ENCODE measurements at regions not wholly inside any gene's neighbourhood (a gene's known extent, or its start where the extent isn't known, plus 50 kb on each side); places are given as distances from the start of the nearest gene placed in this dataset.

DNA sequence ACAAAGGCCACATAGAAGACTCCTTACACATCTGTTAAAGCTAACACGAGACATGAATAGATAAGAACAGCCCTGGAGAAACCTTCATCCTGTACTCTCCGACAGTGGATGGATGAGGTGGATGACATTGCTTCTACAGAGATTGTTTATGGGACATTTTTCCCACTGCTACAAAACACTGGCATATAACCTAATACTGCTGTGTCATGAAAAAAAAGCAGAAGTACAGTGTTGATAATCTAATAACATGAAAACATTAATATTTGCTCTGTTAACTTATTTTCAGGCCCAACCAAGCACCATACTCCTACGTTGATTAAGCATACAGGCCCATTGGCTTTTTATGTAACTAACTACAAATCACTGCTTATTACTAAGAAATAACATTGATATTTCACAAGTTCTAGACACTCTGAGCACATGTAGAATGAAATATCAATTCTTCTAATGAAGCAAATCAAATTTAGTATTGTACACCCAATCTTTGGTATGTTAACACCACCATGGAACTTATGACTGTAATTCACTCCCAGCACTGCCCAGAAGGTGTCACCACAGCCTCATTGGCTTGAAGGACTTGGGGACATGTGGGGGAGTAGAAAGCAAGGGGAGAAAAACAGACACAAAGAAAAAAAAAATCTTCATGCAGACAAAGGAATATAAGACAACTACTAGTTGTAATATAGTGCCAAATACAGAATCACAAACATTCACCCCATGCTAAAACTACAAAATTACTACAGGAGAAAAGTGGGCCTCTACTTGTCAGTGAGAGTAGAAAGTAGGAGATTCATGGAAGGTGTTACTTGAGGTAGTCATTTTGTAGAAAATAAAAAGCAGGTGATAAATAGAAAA is 330.0 kb upstream of the PMFBP1 start:
- DNase-seq = peak; percentile 80 to 84

DNA sequence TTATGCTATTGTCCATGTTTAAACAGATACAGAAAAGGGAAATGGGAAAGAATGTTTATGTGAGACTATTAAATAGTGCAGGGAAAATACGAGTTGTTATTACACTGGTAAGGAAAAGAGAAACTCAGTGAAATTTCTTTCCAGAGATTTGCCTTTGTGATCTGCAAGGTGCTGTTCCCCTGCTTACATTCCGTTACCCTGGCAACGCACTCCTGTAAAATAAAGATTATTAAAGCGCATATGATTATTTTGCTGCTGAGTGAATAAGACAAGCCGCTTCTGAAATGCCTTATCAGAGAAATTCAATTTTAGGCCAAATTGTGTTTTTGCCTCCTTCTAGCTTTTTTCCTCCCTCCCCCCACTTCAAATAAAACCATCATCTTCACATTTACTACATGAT is 328.6 kb upstream of the PMFBP1 start:
- DNase-seq = no peak

DNA sequence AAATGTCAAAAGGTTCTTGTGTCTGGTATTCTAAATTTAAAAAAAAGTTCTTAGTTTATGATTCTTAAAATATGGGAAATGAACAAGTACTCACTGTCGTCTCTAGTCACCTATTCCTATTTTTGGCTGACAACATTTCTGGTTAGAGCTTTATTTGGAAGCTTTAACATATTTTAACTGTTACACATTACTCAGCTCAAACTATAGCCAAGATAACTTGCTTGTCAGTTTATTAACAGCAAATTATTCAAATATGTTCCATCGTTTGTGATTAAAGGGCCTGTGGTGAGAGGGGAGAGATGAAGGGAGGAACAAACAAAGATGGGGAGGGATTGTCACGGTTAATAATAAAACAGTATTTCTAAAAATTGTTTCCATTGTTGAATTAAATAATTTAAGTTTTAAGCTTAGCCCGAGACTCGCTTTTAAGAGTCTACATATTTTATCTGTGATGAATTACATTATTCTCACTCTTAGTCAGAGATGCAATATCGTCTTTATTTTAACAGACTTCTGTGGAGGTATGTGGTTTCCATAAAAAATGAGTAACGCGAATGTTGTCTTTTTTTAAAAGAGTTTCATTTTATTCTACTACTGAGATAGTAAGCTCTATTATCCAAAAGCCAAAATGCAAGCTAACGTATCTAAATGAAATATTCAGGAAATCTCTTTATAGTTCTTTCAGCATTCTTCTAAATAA is 321.9 kb upstream of the PMFBP1 start:
- no peak for DNase-seq

DNA sequence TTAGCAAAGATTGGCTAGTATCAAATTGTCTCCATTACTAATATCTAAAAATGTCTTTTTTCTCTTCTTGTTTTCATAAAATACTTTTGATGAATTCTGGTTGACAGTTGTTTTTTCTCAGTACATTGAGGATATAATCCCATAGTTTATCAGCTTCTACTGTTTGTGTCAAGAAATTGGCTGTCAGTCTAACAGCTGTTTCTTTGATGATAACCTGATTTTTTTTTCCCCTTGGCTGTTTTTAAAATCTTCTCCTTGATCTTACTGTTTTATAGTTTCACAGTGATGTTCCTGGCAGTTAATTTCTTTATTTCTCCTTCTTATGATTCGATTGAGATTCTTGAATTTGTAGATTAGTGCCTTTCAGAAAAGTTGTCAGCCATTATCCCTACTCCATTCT is 315.3 kb upstream of the PMFBP1 start:
- no peak for DNase-seq

- DNase-seq = no peak
Observed at GRCh38 chr16:72482695-72483094, 310.7 kb upstream of the PMFBP1 start.

- no peak for DNase-seq
Observed at GRCh38 chr16:72481419-72481818, 309.5 kb upstream of the PMFBP1 start.

DNA sequence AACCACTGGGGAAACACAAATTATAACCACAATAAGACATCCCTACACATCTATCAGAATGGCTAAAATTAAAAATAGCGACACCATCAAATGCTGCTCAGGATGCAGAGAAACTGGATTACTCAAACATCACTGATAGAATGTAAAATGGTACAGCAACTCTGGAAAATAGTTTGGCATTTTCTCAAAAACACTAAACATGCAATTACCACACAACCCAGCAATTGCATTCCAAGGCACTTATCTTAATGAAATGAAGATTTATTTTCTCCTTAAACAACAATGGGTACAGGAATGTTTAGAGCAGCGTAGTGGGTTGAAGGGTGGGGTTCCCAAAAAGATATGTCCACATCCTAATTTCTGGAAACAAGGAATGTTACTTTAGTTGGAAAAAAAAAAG is 309.0 kb upstream of the PMFBP1 start:
- DNase-seq = no peak

GRCh38 chr16:72475688-72476087 is 303.7 kb upstream of the PMFBP1 start:
- DNase-seq = no peak

- no peak for DNase-seq
Observed at GRCh38 chr16:72474501-72475123, 302.7 kb upstream of the PMFBP1 start.

DNA sequence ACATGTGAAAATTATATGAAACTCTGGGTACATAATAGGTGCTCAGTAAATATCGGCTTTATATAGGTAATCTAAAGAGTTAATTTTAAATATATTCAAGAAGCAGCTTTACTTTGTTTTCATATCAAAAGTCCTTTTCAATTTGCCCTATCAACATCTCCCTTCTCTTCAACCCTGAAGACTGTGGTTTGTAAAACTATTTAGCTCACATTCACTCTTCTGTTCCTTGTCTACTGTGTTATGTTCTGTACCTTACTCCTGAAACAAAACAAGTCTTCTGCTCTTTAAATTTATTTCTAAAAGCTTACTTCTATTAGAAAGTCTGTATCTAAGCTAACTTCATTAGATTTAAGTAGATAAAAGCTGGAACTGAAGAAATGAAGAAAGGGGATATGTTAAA is 301.7 kb upstream of the PMFBP1 start:
- DNase-seq = no peak

DNA sequence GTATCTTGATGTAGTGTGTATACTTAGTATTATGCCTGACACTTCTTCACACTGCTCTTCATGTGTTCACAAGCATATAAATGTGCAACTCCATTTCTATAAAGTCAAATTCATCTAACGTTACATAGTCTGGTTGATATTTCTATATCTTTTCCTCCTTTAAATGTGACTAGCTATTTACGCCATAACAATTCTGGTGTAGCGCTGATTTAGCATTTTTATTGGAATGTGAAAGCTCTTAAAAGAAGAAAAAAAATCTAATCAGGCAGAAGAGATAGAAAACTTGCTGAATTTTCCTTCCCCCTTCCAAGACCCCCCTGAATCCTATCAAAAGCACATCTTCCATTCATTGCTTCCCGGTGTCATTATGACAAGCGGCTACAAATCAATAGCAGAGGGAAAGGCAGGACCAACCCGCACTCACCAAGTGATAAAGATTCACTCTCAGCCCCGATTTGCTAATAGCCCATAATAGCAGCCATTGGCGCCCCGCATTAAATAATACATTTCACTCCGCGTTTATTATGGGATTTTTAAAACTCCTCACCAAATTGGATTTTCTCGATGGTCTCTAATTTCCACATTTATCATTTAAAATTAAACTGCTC is 299.5 kb upstream of the PMFBP1 start:
- no peak for DNase-seq

- DNase-seq = no peak
Observed at GRCh38 chr16:72470541-72470940, 298.6 kb upstream of the PMFBP1 start.

DNA sequence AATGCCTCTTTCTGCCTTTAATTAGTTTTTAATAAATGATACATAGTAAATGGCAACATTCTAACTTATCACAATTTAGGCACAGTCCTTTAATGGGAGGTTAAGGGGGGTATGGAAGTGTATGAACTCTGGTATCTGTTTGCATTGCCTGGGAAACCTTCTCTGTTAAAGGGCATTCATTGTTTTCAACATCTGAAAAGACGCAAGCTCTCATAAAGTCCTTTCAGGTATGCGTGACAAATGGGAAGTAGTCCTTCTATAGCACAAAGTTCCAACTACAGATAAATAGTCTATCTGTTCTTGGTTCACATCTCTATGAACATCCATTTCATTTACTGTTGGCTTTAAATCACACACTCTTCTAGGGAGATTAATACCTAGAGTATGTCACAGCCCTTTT is 298.0 kb upstream of the PMFBP1 start:
- no peak for DNase-seq

DNA sequence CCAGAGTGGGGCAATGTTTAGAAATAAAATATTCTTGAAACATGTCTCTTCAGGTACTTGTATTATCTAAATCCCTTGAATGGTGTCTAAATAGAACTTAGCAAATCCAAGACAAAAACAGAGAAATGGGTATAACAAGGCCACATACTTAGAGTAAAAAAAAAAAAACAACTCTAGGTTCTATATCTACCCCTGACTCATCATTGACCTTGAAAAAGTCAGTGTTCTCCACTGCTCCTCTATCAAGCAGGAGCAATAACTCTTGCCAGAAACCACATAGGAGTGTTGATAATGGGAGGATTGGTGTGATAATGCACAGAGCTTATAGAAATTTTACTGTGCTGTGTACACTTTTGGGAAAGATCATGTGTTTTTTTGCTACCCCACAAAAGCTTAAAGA is 296.6 kb upstream of the PMFBP1 start:
- DNase-seq = no peak

- DNase-seq = peak; percentile 76 to 78
Observed at GRCh38 chr16:72467157-72467759, 295.3 kb upstream of the PMFBP1 start.

GRCh38 chr16:72464597-72465368 is 292.8 kb upstream of the PMFBP1 start:
- peak in 1 of 2 experiments; percentile 3 for DNase-seq

GRCh38 chr16:72464052-72464451 is 292.1 kb upstream of the PMFBP1 start:
- DNase-seq = no peak

GRCh38 chr16:72458035-72458434 is 286.1 kb upstream of the PMFBP1 start:
- DNase-seq = no peak

- no peak for DNase-seq
Observed at GRCh38 chr16:72457243-72457940, 285.4 kb upstream of the PMFBP1 start.

GRCh38 chr16:72455743-72456659 is 284.0 kb upstream of the PMFBP1 start:
- DNase-seq = no peak
